ENCODE measurements at regions not wholly inside any gene's neighbourhood (a gene's known extent, or its start where the extent isn't known, plus 50 kb on each side); places are given as distances from the start of the nearest gene placed in this dataset.

- DNase-seq (ENCODE audit: low spot score), result no peak
- intact Hi-C loops (cut with DNase I), result no loop called here
These were observed 295.2 kb downstream of the CDH26 start for GRCh38 chr20:60253471-60253870.

GRCh38 chr20:60254901-60255411 lies 296.7 kb downstream of the CDH26 start:
- intact Hi-C loops (cut with DNase I), result no loop called here
- no peak for DNase-seq (ENCODE audit: low spot score)

DNA sequence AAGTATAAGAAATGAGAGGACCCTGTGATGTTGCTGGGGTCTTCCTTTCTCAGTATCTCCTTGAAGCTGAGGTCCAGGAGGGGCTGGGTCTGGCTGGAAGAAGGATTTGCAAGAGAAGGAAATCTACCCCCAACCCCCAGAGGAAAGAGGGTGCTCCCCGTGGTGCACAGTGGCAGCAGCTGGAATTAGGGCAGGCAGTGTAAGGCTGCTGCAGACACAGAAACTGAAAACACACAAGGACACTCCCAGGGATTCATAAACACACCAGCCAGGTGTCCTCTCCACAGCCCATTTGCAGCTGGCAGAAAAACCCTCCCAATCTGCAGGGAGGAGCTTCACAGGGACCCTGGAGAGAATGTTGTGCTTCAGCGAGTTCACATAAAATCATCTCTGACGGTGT lies 297.2 kb downstream of the CDH26 start:
- intact Hi-C loops (cut with DNase I), result no loop called here
- DNase-seq (ENCODE audit: low spot score), result no peak

DNA sequence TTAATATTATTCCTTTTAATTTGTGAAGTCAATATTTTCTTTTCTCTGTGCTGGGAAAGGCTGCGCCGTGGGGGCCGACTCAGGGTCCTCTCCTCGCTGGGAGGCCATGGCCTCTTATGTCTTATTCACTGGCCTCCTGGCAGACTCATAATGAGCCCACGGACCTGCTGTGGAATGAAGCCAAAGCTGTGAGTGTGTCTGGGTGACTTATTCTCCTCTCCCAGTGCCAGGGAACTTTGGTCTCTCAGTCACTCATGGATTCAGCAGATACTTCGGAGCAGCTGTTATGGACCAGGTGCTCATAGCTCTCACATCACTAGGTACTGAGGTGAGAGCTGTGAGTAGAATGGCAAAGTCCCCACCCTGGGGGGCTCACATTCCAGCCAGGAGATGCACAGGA lies 297.6 kb downstream of the CDH26 start:
- intact Hi-C loops (cut with DNase I), result no loop called here

DNA sequence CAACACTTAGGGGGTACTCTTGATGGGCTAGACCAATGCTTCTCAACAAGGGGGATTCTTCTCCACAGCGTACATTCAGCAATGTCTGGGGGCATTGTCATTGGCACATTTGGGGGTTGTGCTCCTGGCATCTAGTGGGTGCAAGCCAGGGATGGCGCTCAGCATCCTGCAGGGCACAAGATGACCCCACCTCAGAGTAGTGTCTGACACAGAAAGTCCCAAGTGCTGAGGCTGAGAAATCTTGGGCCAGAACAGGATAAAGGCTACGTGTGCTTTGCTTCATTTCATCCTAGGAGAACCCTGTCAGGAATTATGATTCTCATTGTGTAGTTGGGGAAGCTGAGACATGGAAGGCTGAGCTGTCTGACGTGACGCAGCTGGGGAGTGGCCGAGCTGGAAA lies 298.6 kb downstream of the CDH26 start:
- intact Hi-C loops (cut with DNase I), result no loop called here

More for the DNA sequence above, 297.6 kb downstream of the CDH26 start:
- DNase-seq (ENCODE audit: low spot score), result no peak

DNA sequence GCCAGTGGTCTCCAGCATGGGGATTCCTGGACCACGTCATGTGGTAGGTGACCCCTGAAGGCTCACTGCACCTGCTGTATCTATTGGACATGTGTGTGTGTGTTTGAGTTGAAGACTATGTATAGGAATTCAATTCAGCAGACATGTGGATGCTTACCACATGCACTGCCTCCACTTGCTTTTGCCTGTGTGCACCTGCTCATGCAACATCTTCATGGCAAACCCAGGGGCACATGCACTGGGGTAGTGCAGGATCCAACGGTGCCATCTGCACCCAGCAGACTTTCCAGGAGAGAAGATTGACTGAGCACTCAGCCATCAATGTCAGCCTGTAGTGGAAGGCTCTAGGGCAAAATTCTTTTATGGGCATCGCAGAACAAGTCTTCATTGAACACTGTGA lies 299.4 kb downstream of the CDH26 start:
- no peak for DNase-seq (ENCODE audit: low spot score)
- intact Hi-C loops (cut with DNase I), result no loop called here

More for the DNA sequence above, 298.6 kb downstream of the CDH26 start:
- DNase-seq (ENCODE audit: low spot score), result no peak

GRCh38 chr20:60258255-60258863 lies 300.1 kb downstream of the CDH26 start:
- DNase-seq (ENCODE audit: low spot score), result no peak
- intact Hi-C loops (cut with DNase I), result no loop called here

DNA sequence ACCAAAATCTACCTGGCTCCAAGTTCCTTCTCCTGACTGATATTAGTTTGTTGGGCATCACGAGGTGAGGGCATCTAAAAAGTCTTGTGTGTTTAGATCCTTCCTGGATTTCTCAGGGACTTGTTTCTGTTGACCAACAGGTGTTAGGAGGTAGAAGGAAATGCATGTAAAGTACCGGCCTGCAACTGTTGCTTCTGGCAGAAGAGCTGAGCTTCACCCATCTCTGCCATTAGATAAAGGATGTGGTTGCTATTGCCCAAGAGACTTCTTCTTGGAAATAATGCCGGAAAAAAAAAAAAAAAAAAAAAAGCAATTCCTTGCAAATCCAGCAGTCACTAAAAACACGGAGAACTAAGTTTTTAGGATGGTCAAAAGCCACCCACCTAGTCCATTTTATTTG lies 303.1 kb downstream of the CDH26 start:
- intact Hi-C loops (cut with DNase I), result no loop called here
- DNase-seq (ENCODE audit: low spot score), result no peak

GRCh38 chr20:60262967-60263603 lies 304.9 kb downstream of the CDH26 start:
- DNase-seq (ENCODE audit: low spot score), result no peak
- intact Hi-C loops (cut with DNase I), result no loop called here

DNA sequence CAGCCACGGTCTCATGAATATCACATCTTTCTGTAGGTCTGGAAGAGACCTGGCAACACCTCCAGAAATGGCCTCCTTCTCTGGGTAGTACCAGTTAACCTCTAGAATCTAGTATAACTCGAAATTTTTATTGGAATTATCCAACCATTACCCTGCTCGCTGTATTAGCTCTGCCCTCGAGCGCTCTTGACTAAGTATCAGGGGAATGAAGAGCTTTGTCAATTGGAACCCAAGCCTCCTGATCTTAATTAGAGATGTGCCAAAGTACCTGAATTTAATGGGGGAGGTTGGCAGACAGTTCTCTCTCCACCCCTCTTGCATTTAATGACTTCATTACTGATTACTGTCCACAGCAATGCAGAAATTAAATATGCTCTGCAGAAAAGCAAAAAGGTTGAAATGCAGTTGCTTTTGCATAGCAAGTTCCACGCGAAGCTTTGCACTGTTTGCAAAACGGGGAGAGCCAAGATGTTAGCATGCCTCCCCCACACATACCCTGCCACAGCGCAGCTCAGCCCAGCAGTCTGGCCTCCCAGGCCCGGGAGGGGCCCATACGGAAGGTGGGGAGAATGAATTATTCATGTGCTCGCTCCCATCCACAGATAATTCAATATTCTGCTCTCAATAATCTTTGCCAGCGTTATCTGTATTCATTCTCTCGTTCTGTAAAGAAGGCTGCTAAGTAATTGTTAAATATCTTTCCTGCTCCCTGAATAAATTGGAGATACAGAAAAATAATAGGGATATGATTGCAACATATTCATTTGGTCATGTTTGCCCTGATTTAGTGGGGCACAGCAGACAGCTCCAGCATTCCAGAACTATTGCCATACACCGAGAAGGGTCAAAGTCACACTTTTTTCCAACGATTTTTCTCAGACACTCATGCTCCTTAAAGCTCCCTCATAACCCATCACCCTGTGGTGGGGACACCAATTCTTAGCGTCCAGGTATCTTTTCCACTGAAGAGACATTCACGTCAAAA lies 305.8 kb downstream of the CDH26 start:
- DNase-seq (ENCODE audit: low spot score), result no peak
- intact Hi-C loops (cut with DNase I), result no loop called here

DNA sequence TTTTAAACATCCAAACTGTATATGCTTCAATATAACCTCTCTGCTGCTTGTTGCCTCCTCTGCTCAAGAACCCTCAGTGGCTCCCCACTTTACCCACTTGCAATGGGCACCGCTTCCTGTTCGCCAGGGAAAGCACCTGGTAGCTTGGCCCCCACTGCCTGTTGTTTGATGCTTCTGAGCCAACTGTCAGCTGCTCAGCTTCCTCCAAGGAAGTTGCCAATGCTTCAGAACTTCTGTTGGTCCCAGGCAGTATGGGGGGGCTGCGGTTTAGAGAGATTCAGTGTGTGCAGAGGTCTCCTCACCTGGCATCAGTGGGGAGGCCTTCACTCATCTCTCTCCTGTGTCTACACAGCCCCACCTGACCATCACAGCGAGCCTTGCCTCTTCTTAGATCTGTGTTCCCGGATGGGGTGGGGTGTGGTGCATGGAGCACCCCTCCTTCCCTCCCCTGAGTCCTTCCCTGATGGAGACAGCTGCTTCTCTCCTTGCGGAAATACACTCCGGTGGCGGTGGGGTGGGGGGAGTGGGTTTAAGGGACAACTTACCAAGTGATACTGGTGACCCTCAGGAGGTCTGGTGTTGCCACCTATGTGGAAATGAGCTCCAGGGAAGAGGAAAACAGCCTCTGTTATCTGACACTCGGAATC lies 308.1 kb downstream of the CDH26 start:
- DNase-seq (ENCODE audit: low spot score), result no peak
- intact Hi-C loops (cut with DNase I), result no loop called here

DNA sequence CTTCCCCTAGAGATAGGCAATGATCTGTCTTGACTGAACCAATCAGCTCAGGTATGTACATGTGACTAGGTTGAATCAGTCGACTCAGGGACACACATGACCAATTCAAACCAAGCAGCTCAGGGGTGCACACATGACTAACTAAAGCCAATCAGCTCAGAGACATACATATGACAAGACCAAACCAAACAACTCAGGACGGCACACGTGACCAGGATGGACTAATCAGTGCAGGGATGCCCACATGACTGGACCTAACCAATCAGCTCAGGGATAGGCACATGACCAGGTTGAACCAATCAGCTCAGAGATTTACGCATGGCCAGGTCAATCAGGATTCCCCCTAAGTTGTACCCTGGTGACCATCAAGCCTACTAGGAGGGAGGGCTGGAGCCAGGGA lies 310.3 kb downstream of the CDH26 start:
- DNase-seq (ENCODE audit: low spot score), result no peak
- intact Hi-C loops (cut with DNase I), result no loop called here

- intact Hi-C loops (cut with DNase I), result no loop called here
- no peak for DNase-seq (ENCODE audit: low spot score)
These were observed 311.4 kb downstream of the CDH26 start for GRCh38 chr20:60269573-60270162.

GRCh38 chr20:60270341-60270740 lies 312.1 kb downstream of the CDH26 start:
- intact Hi-C loops (cut with DNase I), result no loop called here
- no peak for DNase-seq (ENCODE audit: low spot score)

DNA sequence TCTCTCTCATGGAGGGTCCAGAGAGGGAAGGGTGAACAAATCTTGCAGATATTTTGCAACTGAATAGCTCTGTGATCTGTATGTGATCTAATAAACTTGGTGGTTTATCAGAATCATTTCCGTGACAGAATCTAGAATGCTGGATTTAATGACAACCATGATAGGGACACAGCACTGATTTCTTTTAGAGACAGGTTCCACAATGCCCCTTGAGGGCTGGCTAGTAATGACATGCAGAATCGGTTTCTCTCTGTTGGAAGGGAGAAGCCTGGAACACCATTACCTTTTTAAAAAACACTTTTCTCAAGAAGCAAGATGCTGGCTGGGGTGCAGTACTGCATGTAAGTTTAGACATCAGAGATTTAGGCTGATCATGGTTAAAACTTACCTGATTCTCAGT lies 313.4 kb downstream of the CDH26 start:
- intact Hi-C loops (cut with DNase I), result no loop called here
- DNase-seq (ENCODE audit: low spot score), result no peak

DNA sequence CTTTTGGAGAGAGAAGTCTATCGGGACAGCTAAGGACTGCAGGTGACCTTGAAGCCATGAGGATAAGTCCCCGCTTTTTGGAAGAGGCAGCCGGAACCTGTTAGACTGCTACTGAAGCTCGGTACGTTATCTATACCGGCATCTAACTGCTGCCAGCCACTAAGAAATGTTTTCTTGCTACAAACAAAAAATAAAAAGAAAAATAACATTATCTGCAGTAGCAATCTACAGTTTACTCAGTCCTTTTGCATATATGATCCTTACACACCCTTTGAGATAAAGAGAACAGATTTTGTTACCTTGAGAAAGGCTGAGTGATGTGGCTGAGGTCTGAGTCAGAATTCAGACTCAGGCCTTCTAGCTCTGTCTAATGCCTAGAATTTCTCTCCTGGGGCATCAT lies 314.6 kb downstream of the CDH26 start:
- DNase-seq (ENCODE audit: low spot score), result no peak
- intact Hi-C loops (cut with DNase I), result no loop called here

GRCh38 chr20:60274717-60275116 lies 316.5 kb downstream of the CDH26 start:
- intact Hi-C loops (cut with DNase I), result no loop called here

GRCh38 chr20:60281295-60281694 lies 323.1 kb downstream of the CDH26 start:
- intact Hi-C loops (cut with DNase I), result no loop called here
- no peak for DNase-seq (ENCODE audit: low spot score)

More at GRCh38 chr20:60274717-60275116, 316.5 kb downstream of the CDH26 start:
- DNase-seq (ENCODE audit: low spot score), result no peak

DNA sequence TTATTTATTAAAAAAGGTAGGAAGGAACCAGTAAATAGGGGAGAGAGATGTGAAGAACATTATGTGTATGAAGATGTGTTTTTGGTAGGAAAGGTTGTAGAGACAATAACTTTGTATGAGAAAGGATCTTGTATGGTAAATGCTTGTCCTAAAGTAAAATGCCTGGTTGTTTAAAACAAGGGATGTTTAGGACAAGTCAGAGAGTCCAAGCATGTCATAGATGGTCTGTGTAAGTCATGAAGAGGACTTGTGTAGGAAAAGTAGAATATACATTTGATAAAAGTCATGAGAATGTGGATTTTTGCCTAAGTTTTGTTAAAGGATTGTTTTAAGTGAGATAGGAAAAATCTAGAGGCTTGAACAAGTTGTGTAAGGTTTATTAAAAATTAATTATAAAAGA lies 325.1 kb downstream of the CDH26 start:
- intact Hi-C loops (cut with DNase I), result no loop called here
- no peak for DNase-seq (ENCODE audit: low spot score)

All from posterior vena cava (tissue), 2 donors.